ENCODE measurements at regions not wholly inside any gene's neighbourhood (a gene's known extent, or its start where the extent isn't known, plus 50 kb on each side); places are given as distances from the start of the nearest gene placed in this dataset.
A peak's percentile ranks its signal among the peaks of the same experiment; 100 is the strongest.

- Histone ChIP-seq H3K4me1 (replicated peaks; ENCODE audit: insufficient read depth) (peaks cover 26% of the 10 kb centered on the region), H3K9me3 (ENCODE audit: insufficient read depth, low read depth) (no peaks in the 10 kb centered on the region), H3K4me3 (no peak overlapping the region), H3K27me3 (ENCODE audit: insufficient read depth, low read depth) (no peaks in the 10 kb centered on the region), H2AFZ (no peak overlapping the region), H3K36me3 (ENCODE audit: low read depth) (no peaks in the 10 kb centered on the region), H4K20me1 (ENCODE audit: insufficient read depth) (no peaks in the 10 kb centered on the region), H3F3A (ENCODE audit: insufficient read depth, low read depth) (peaks cover 11% of the 10 kb centered on the region; the same call in 1 of the 2 replicates), H3K27ac (no peak overlapping the region), H3K79me2 (ENCODE audit: low read depth) (no peaks in the 10 kb centered on the region), H3K4me2 (no peak overlapping the region), H3K9me2 (ENCODE audit: insufficient read depth) (no peaks in the 10 kb centered on the region)
- CTCF ChIA-PET, result no interaction called here
- BruUV-seq (replicated peaks), result no TSS peak
- intact Hi-C loops (cut with micrococcal nuclease; ENCODE audit: unreplicated experiment), result loop anchor here (5.0 kb wide), 2 partner anchors 55 to 450 kb away; no protein-coding TSS in a partner anchor
- POLR2A ChIA-PET (ENCODE audit: unreplicated experiment), result no interaction called here
- DNase-seq, result no peak
- TF ChIP-seq EZH2 (IDR thresholded peaks at IDR 0.05; ENCODE audit: low read depth), result no peak
- no peak for TF ChIP-seq CTCF (conservative IDR thresholded peaks at IDR 0.05)
These were observed 107.7 kb upstream of the KLF6 start for GRCh38 chr10:3892440-3893425.

GRCh38 chr10:3891396-3891795 lies 106.4 kb upstream of the KLF6 start:
- no peaks in the 10 kb centered on the region for H3K36me3 ChIP-seq (ENCODE audit: low read depth)
- no peak overlapping the region for H2AFZ ChIP-seq
- no peak overlapping the region for H3K4me2 ChIP-seq
- H3K9me3 ChIP-seq (ENCODE audit: insufficient read depth, low read depth), result no peaks in the 10 kb centered on the region
- no peak for DNase-seq
- intact Hi-C loops (cut with micrococcal nuclease; ENCODE audit: unreplicated experiment), result loop anchor here (2.0 to 5.0 kb wide), 3 partner anchors 56 to 451 kb away; no protein-coding TSS in a partner anchor
- BruUV-seq (replicated peaks), result no TSS peak
- H3K27ac ChIP-seq, result no peak overlapping the region
- H3K4me3 ChIP-seq, result no peak overlapping the region
- H4K20me1 ChIP-seq (ENCODE audit: insufficient read depth), result no peaks in the 10 kb centered on the region
- TF ChIP-seq CTCF (conservative IDR thresholded peaks at IDR 0.05) (no peak), EZH2 (IDR thresholded peaks at IDR 0.05; ENCODE audit: low read depth) (no peak)
- H3K27me3 ChIP-seq (ENCODE audit: insufficient read depth, low read depth), result no peaks in the 10 kb centered on the region
- POLR2A ChIA-PET (ENCODE audit: unreplicated experiment), result no interaction called here
- CTCF ChIA-PET, result no interaction called here
- no peaks in the 10 kb centered on the region for H3K79me2 ChIP-seq (ENCODE audit: low read depth)
- H3K9me2 ChIP-seq (ENCODE audit: insufficient read depth), result no peaks in the 10 kb centered on the region
- H3K4me1 ChIP-seq (replicated peaks; ENCODE audit: insufficient read depth), result peaks cover 40% of the 10 kb centered on the region
- H3F3A ChIP-seq (ENCODE audit: insufficient read depth, low read depth), result peaks cover 21% of the 10 kb centered on the region; the same call in 1 of the 2 replicates

- peaks cover 41% of the 10 kb centered on the region for H3K4me1 ChIP-seq (replicated peaks; ENCODE audit: insufficient read depth)
- peaks cover 21% of the 10 kb centered on the region; the same call in 1 of the 2 replicates for H3F3A ChIP-seq (ENCODE audit: insufficient read depth, low read depth)
- H3K9me2 ChIP-seq (ENCODE audit: insufficient read depth), result no peaks in the 10 kb centered on the region
- POLR2A ChIA-PET (ENCODE audit: unreplicated experiment), result interaction anchor here (0.5 to 0.9 kb wide), 4 partner anchors 8 to 106 kb away, joined by 3 to 20 read pairs (median 4); partner anchors contain the start of gene KLF6
- intact Hi-C loops (cut with micrococcal nuclease; ENCODE audit: unreplicated experiment), result loop anchor here (2.0 to 5.0 kb wide), 3 partner anchors 57 to 452 kb away; no protein-coding TSS in a partner anchor
- H2AFZ ChIP-seq, result no peak overlapping the region
- CTCF ChIA-PET, result interaction anchor here (0.5 kb wide), 1 partner anchor 14 kb away, joined by 5 read pairs; no protein-coding TSS in a partner anchor
- no peak for DNase-seq
- H3K36me3 ChIP-seq (ENCODE audit: low read depth), result no peaks in the 10 kb centered on the region
- H3K27ac ChIP-seq, result peak overlapping the region; percentile 90
- H3K27me3 ChIP-seq (ENCODE audit: insufficient read depth, low read depth), result no peaks in the 10 kb centered on the region
- H4K20me1 ChIP-seq (ENCODE audit: insufficient read depth), result no peaks in the 10 kb centered on the region
- H3K4me2 ChIP-seq, result peak overlapping the region; percentile 59
- no peak for TF ChIP-seq CTCF (conservative IDR thresholded peaks at IDR 0.05)
- TF ChIP-seq EZH2 (IDR thresholded peaks at IDR 0.05; ENCODE audit: low read depth), result no peak
- no peaks in the 10 kb centered on the region for H3K79me2 ChIP-seq (ENCODE audit: low read depth)
- BruUV-seq (replicated peaks), result no TSS peak
- no peak overlapping the region; the same call in 1 of the 2 replicates for H3K4me3 ChIP-seq
- no peaks in the 10 kb centered on the region for H3K9me3 ChIP-seq (ENCODE audit: insufficient read depth, low read depth)
These were observed 105.8 kb upstream of the KLF6 start for GRCh38 chr10:3890602-3891352.
